ENCODE measurements at regions not wholly inside any gene's neighbourhood (a gene's known extent, or its start where the extent isn't known, plus 50 kb on each side); places are given as distances from the start of the nearest gene placed in this dataset.

DNA sequence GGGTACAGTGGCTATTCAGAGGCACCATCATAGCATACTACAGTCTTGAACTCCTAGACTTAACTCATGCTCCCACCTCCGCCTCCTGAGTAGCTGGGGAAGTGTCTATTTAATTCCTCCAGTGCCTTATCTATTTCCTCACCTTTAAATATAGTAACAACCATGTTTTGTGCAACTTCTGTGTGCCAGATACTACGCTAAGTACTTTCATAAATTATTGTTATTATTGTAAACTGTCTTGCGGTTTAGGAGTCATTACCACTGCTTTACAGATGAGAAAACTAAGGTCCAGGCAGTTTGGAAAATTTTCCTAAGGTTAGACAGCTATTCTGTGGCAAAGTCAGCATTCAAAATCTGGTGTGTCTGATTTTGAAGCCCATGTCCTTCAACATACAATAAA lies 359.1 kb upstream of the XYLT1 start:
- no peak for DNase-seq
- Histone ChIP-seq H3K27me3 (replicated peaks; ENCODE audit: insufficient read depth, low read length) (no peaks in the 10 kb centered on the region), H3K79me2 (ENCODE audit: low read length) (no peaks in the 10 kb centered on the region), H3K9me2 (replicated peaks; ENCODE audit: insufficient read depth, low read length) (no peaks in the 10 kb centered on the region), H3K4me2 (ENCODE audit: low read depth, low read length) (no peak overlapping the region), H2AFZ (ENCODE audit: low read length) (no peak overlapping the region), H3F3A (ENCODE audit: insufficient read depth, low read length) (no peaks in the 10 kb centered on the region), H3K36me3 (replicated peaks; ENCODE audit: insufficient read depth, low read length) (no peaks in the 10 kb centered on the region), H4K20me1 (ENCODE audit: insufficient read depth, low read length) (no peaks in the 10 kb centered on the region), H3K27ac (ENCODE audit: low read length) (no peak overlapping the region), H3K9me3 (replicated peaks; ENCODE audit: insufficient read depth, low read length) (no peaks in the 10 kb centered on the region), H3K4me1 (ENCODE audit: low read length) (no peaks in the 10 kb centered on the region), H3K9ac (ENCODE audit: low read length) (no peak overlapping the region), H3K4me3 (ENCODE audit: low read length) (no peak overlapping the region)
- TF ChIP-seq, protein P1, sequence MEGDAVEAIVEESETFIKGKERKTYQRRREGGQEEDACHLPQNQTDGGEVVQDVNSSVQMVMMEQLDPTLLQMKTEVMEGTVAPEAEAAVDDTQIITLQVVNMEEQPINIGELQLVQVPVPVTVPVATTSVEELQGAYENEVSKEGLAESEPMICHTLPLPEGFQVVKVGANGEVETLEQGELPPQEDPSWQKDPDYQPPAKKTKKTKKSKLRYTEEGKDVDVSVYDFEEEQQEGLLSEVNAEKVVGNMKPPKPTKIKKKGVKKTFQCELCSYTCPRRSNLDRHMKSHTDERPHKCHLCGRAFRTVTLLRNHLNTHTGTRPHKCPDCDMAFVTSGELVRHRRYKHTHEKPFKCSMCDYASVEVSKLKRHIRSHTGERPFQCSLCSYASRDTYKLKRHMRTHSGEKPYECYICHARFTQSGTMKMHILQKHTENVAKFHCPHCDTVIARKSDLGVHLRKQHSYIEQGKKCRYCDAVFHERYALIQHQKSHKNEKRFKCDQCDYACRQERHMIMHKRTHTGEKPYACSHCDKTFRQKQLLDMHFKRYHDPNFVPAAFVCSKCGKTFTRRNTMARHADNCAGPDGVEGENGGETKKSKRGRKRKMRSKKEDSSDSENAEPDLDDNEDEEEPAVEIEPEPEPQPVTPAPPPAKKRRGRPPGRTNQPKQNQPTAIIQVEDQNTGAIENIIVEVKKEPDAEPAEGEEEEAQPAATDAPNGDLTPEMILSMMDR (IDR thresholded peaks at IDR 0.05; ENCODE audit: low read length) = no peak
- TF ChIP-seq EZH2phosphoT487 (IDR thresholded peaks at IDR 0.05; ENCODE audit: low read length) (no peak), EZH2 (optimal IDR thresholded peaks at IDR 0.05; ENCODE audit: low read depth, low read length) (no peak)

DNA sequence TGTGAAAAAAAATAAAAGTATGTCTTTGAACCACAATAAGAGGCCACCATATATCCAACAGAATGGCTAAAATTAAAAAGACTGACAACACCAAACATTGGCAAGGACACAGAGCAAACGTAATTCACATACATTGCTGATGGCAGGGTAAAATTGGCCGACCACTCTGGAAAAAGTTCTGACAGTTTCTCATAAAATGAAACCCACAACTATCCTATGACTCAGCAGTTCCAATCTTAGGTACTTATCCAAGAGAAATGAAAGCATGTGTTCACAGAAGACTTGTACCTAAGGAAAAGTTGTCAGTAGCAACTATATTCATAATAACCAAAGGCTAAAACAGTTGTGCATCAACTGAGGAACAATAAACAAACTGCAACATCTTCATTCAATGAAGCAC lies 357.3 kb upstream of the XYLT1 start:
- no peak overlapping the region for H3K9ac ChIP-seq (ENCODE audit: low read length)
- TF ChIP-seq, protein P1 (IDR thresholded peaks at IDR 0.05; ENCODE audit: low read length) = no peak
- no peak for TF ChIP-seq EZH2 (optimal IDR thresholded peaks at IDR 0.05; ENCODE audit: low read depth, low read length)
- H2AFZ ChIP-seq (ENCODE audit: low read length) = no peak overlapping the region
- H3F3A ChIP-seq (ENCODE audit: insufficient read depth, low read length) = no peaks in the 10 kb centered on the region
- H4K20me1 ChIP-seq (ENCODE audit: insufficient read depth, low read length) = no peaks in the 10 kb centered on the region
- no peaks in the 10 kb centered on the region for H3K9me3 ChIP-seq (replicated peaks; ENCODE audit: insufficient read depth, low read length)
- no peaks in the 10 kb centered on the region for H3K27me3 ChIP-seq (replicated peaks; ENCODE audit: insufficient read depth, low read length)
- no peaks in the 10 kb centered on the region for H3K4me1 ChIP-seq (ENCODE audit: low read length)
- no peaks in the 10 kb centered on the region for H3K36me3 ChIP-seq (replicated peaks; ENCODE audit: insufficient read depth, low read length)
- no peak overlapping the region for H3K4me2 ChIP-seq (ENCODE audit: low read depth, low read length)
- no peaks in the 10 kb centered on the region for H3K79me2 ChIP-seq (ENCODE audit: low read length)
- H3K9me2 ChIP-seq (replicated peaks; ENCODE audit: insufficient read depth, low read length) = no peaks in the 10 kb centered on the region
- no peak for DNase-seq
- no peak overlapping the region for H3K27ac ChIP-seq (ENCODE audit: low read length)
- H3K4me3 ChIP-seq (ENCODE audit: low read length) = no peak overlapping the region

DNA sequence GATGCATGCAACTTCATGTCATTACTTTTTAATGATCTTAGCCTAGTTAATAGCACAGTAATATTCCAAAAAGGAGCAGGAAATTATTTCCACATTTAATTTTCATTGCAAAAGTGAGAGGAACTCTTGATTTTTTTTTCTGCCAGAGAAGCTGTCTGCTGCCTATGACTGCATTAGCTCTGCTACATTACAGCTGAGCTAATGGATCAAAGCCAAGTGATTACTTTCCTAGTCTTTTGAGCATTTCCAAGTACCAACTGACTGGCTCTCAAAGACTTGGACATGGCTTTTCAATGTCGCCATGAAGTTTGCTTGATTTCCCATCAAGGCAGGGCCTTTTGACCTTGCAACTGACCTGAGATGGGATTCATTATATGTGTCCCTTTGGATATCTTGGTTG lies 356.6 kb upstream of the XYLT1 start:
- no peaks in the 10 kb centered on the region for H3F3A ChIP-seq (ENCODE audit: insufficient read depth, low read length)
- no peaks in the 10 kb centered on the region for H3K9me3 ChIP-seq (replicated peaks; ENCODE audit: insufficient read depth, low read length)
- no peaks in the 10 kb centered on the region for H3K4me1 ChIP-seq (ENCODE audit: low read length)
- H3K79me2 ChIP-seq (ENCODE audit: low read length) = no peaks in the 10 kb centered on the region
- no peak overlapping the region for H3K9ac ChIP-seq (ENCODE audit: low read length)
- H3K4me2 ChIP-seq (ENCODE audit: low read depth, low read length) = no peak overlapping the region
- H2AFZ ChIP-seq (ENCODE audit: low read length) = no peak overlapping the region
- no peak for DNase-seq
- H3K27me3 ChIP-seq (replicated peaks; ENCODE audit: insufficient read depth, low read length) = no peaks in the 10 kb centered on the region
- H3K9me2 ChIP-seq (replicated peaks; ENCODE audit: insufficient read depth, low read length) = no peaks in the 10 kb centered on the region
- TF ChIP-seq EZH2 (optimal IDR thresholded peaks at IDR 0.05; ENCODE audit: low read depth, low read length) (no peak), EZH2phosphoT487 (IDR thresholded peaks at IDR 0.05; ENCODE audit: low read length) (no peak)
- TF ChIP-seq, protein P1 (IDR thresholded peaks at IDR 0.05; ENCODE audit: low read length) = no peak
- H3K4me3 ChIP-seq (ENCODE audit: low read length) = no peak overlapping the region
- H3K27ac ChIP-seq (ENCODE audit: low read length) = no peak overlapping the region
- no peaks in the 10 kb centered on the region for H3K36me3 ChIP-seq (replicated peaks; ENCODE audit: insufficient read depth, low read length)
- H4K20me1 ChIP-seq (ENCODE audit: insufficient read depth, low read length) = no peaks in the 10 kb centered on the region

Data from MM.1S (cell line).